ENCODE measurements at regions not wholly inside any gene's neighbourhood (a gene's known extent, or its start where the extent isn't known, plus 50 kb on each side); places are given as distances from the start of the nearest gene placed in this dataset.
A peak's percentile ranks its signal among the peaks of the same experiment; 100 is the strongest.

DNA sequence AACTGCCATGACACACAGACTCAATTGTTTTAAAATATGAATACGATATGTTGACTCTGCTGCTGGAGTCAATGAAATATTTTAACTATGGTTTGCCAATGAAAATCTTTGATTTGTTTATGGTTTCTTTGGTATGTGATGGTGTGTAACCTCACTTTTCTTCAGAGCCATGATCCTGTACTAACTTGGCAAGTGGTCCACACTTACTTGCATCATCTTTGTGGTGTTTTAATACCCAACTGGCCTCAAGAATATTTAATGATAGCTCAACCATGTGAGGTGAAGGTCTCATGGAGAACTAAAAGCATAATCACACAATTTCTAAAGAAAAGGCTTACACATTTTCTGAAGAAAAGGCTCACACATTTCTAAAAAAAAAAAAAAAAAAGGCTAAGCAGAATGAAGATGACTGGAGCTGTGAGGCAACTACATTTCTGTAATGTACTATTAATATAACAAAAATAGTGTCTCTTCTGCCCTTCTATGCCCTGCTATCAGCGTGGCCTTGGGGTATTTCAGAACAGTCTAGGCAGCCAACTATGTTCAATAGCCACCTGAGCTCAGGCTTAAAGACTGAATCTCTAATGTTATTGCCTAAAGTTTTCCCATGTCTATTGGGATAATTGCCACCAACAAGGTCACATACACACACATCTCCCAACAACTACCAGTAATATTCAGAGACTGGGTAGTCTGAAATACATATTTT lies 395.0 kb downstream of the MLLT3 start:
- Mint-ChIP-seq H3K27me3 (ENCODE audit: low read depth in 3 of 3) (peaks cover 0 to 11% (median 10%) of the 10 kb centered on the region in 3 donors), H3K9me3 (peaks cover 0 to 3% (median 0%) of the 10 kb centered on the region in 6 donors), H3K4me3 (no peak overlapping the region), H3K4me1 (peaks cover 13 to 29% of the 10 kb centered on the region in 2 donors), H3K36me3 (no peaks in the 10 kb centered on the region), H3K27ac (no peak overlapping the region)
- no peak for DNase-seq

DNA sequence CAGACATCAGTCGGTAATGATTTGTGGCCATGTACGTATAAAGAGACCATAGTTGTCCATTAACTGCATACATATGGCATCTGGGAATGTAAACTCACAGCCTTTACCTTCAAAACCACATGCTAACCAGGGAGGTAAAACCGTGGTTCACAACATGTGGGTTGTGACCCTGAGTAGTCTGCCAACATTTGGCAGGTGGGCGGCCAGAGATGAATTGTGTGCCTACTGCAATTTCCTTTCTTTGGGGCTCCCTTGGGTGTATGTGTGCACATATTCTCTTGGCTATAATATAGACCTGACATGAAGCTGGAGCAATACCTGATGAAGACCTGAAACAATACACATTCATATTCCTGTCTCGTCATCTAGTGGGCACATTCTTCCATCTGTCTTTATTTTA lies 396.0 kb downstream of the MLLT3 start:
- Mint-ChIP-seq H3K4me1 (peaks cover 13 to 29% of the 10 kb centered on the region in 2 donors), H3K36me3 (no peaks in the 10 kb centered on the region), H3K27ac (no peak overlapping the region), H3K4me3 (peak overlapping the region in 2 of 5 donors; percentile 49 to 73), H3K27me3 (ENCODE audit: low read depth in 3 of 3) (peaks cover 0 to 12% (median 10%) of the 10 kb centered on the region in 3 donors), H3K9me3 (peaks cover 0 to 3% (median 0%) of the 10 kb centered on the region in 6 donors)
- no peak for DNase-seq

DNA sequence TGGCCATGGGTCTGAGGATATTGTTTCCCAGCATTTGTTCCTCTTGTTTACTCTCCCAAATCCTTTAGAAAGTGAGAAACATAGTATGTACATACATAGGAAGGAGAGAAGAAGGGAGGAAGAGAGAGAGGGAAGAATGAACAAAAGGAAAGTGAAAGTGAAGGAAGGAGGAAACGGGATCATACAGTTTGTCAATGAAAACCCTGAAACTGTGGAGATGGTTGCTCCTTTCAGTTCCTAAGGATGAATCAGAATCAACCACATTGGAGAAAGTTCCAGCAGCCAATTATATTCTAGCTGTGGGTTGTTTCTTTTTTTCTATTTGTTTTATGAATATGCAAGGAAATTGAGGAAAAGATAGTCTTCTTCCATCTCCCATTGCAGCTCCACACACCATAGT lies 396.5 kb downstream of the MLLT3 start:
- peaks cover 0 to 1% (median 0%) of the 10 kb centered on the region in 6 donors for H3K9me3 Mint-ChIP-seq
- peaks cover 13 to 29% of the 10 kb centered on the region in 2 donors for H3K4me1 Mint-ChIP-seq
- DNase-seq, result no peak
- no peak overlapping the region for H3K27ac Mint-ChIP-seq
- H3K4me3 Mint-ChIP-seq, result peak overlapping the region in 2 of 5 donors; percentile 46 to 73
- no peaks in the 10 kb centered on the region for H3K36me3 Mint-ChIP-seq
- H3K27me3 Mint-ChIP-seq (ENCODE audit: low read depth in 3 of 3), result peaks cover 0 to 11% (median 10%) of the 10 kb centered on the region in 3 donors

DNA sequence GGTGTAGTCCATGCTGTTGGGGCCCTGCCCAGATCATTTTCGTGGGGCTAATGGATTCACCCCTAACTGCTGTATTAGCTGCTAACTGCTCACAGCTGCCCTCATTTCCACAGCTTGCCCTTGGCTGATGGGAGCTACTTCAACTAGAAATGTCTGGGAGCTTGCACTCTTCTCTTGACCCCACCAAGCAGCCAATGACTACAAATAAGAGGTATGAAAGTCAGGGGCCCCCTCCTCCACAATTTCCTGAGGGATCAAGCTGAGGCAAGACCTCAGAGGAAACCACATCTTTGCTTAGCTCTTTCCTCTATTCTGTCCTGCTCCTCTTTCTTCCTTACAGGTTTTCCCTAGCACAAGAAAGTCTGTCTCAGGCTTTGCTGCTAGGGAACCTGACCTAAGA lies 397.5 kb downstream of the MLLT3 start:
- no peak overlapping the region for H3K4me3 Mint-ChIP-seq
- no peak overlapping the region for H3K27ac Mint-ChIP-seq
- no peaks in the 10 kb centered on the region for H3K36me3 Mint-ChIP-seq
- H3K9me3 Mint-ChIP-seq, result peaks cover 0 to 1% (median 0%) of the 10 kb centered on the region in 6 donors
- H3K27me3 Mint-ChIP-seq (ENCODE audit: low read depth in 3 of 3), result peaks cover 0 to 10% (median 10%) of the 10 kb centered on the region in 3 donors
- DNase-seq, result no peak
- peaks cover 13 to 29% of the 10 kb centered on the region in 2 donors for H3K4me1 Mint-ChIP-seq

DNA sequence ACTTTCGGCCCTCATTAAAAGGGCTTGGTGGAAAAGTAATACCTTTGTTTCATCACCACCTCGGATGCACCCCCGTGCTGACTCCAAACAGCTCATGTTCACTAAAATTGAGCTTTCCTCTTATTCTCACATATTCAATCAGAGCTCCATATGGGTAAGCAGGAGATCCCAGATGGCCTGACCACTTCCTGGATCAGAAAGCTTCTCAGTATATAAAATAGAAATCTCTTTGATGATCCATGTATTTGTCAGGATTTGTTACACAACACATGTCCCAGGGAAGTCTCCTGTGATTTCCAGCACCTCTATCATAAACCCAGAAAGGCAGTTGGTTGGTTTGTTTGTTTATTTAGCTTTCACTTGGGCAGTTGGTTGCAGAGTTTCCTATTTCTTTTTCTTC lies 402.0 kb downstream of the MLLT3 start:
- Mint-ChIP-seq H3K4me1 (peaks cover 2 to 4% of the 10 kb centered on the region in 2 donors), H3K9me3 (peaks cover 0 to 1% (median 0%) of the 10 kb centered on the region in 6 donors), H3K27me3 (ENCODE audit: low read depth in 3 of 3) (peaks cover 0 to 8% (median 4%) of the 10 kb centered on the region in 3 donors), H3K4me3 (no peak overlapping the region), H3K36me3 (no peaks in the 10 kb centered on the region), H3K27ac (no peak overlapping the region)
- DNase-seq, result no peak

DNA sequence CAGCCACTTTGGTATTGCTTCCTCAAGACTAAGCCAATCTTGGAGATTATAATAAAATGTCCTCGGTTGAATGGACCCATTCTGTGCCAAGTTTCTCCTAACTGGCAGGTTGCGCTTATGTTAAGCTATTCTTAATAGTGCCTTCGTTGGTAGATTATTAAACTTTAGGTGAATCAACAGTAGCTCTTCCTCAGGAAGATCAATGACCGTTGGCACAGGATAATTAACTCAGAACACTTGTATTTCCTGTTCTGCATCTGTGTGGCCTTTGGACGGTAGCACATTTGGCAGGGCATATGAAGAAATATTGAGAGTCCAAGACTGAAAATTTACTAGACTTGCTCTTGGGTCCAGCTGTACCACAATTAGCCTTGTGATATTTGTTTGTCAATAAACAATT lies 402.9 kb downstream of the MLLT3 start:
- peaks cover 0 to 1% (median 0%) of the 10 kb centered on the region in 6 donors for H3K9me3 Mint-ChIP-seq
- no peaks in the 10 kb centered on the region for H3K4me1 Mint-ChIP-seq
- H3K27me3 Mint-ChIP-seq (ENCODE audit: low read depth in 3 of 3), result peaks cover 0 to 4% (median 3%) of the 10 kb centered on the region in 3 donors
- no peak for DNase-seq
- H3K36me3 Mint-ChIP-seq, result no peaks in the 10 kb centered on the region
- H3K27ac Mint-ChIP-seq, result no peak overlapping the region
- no peak overlapping the region for H3K4me3 Mint-ChIP-seq

DNA sequence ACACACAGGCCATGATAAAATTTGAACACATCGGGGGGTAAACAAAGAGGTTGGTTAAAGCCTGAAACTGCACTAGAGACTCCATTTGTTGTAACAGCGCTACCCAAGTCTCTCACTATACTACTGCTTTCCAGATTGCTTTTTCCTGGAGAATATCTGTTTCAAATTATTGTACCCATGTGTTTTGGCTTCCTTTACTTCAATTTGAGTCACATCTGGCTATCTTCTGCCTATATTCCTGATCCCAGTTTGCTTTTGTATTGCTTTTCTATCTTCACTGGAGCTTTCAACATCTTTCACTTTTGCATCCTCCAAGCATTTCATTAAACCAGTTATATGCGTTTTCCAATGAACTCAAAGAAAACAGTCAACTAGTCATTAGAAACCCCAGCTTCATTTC lies 404.7 kb downstream of the MLLT3 start:
- H3K27me3 Mint-ChIP-seq (ENCODE audit: low read depth in 3 of 3), result peaks cover 0 to 2% (median 0%) of the 10 kb centered on the region in 3 donors
- no peak for DNase-seq
- H3K27ac Mint-ChIP-seq, result no peak overlapping the region
- H3K9me3 Mint-ChIP-seq, result peaks cover 0 to 1% (median 0%) of the 10 kb centered on the region in 6 donors
- no peaks in the 10 kb centered on the region for H3K4me1 Mint-ChIP-seq
- H3K36me3 Mint-ChIP-seq, result no peaks in the 10 kb centered on the region
- H3K4me3 Mint-ChIP-seq, result no peak overlapping the region

DNA sequence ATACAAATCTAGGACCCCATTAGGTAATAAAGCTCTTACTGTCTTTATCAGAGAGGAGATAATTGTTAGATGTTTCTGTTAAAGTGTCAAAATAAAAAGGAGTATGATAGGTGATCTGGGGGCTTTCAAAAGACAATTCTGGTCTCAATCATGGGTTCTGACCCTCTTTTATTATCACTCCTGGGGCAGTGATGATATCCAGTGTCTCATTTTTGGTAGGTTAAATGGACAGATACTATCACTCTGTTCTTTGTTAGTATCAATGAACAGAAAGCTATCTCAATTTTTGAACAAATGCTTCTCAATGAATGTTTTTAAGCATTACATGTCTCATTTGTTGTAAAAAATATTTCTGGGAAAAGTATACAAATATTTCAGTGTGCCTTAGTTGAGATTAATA lies 405.9 kb downstream of the MLLT3 start:
- H3K9me3 Mint-ChIP-seq, result peaks cover 0 to 1% (median 0%) of the 10 kb centered on the region in 6 donors
- no peaks in the 10 kb centered on the region for H3K36me3 Mint-ChIP-seq
- H3K4me1 Mint-ChIP-seq, result no peaks in the 10 kb centered on the region
- no peak for DNase-seq
- H3K27ac Mint-ChIP-seq, result no peak overlapping the region
- peaks cover 0 to 2% (median 0%) of the 10 kb centered on the region in 3 donors for H3K27me3 Mint-ChIP-seq (ENCODE audit: low read depth in 3 of 3)
- H3K4me3 Mint-ChIP-seq, result no peak overlapping the region

DNA sequence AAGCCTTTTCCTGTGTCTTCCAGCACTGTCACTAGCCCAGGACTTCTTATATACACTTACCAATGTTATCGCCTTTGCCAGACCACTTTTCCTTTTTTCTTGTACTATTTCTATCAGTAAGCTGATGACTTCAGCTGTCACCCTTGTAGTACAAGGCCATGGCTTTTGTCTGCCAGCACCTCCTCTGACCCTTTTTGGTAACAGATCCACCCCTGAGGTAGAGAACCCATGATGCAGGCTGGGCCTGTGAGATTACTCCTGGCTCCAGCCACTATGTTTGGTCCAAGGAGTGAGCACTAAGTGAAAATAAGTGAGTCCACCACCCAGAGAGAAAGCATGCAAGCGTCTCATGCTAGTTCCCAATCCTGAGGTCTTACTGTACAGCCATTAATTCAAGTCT lies 406.7 kb downstream of the MLLT3 start:
- Mint-ChIP-seq H3K4me1 (no peaks in the 10 kb centered on the region), H3K9me3 (no peaks in the 10 kb centered on the region), H3K36me3 (no peaks in the 10 kb centered on the region), H3K4me3 (no peak overlapping the region), H3K27ac (no peak overlapping the region), H3K27me3 (ENCODE audit: low read depth in 3 of 3) (no peaks in the 10 kb centered on the region)
- DNase-seq, result no peak

DNA sequence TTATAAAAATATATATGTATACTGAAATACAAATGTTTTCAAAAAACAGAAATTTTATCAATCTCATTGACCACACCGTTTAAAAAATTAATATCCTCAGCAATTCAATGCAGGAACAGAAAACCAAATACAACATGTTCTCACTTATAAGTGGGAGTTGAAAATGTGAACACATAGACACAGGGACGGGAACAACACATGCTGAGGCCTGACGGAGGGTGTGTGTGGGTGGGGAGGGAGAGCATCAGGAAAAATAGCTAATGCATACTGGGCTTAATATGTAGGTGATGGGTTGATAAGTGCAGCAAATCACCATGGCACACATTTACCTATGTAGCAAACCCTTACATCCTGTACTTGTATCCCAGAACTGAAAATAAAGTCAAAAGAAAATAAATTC lies 409.5 kb downstream of the MLLT3 start:
- peaks cover 22 to 26% of the 10 kb centered on the region in 2 donors for H3K4me1 Mint-ChIP-seq
- no peak for DNase-seq
- no peak overlapping the region for H3K27ac Mint-ChIP-seq

DNA sequence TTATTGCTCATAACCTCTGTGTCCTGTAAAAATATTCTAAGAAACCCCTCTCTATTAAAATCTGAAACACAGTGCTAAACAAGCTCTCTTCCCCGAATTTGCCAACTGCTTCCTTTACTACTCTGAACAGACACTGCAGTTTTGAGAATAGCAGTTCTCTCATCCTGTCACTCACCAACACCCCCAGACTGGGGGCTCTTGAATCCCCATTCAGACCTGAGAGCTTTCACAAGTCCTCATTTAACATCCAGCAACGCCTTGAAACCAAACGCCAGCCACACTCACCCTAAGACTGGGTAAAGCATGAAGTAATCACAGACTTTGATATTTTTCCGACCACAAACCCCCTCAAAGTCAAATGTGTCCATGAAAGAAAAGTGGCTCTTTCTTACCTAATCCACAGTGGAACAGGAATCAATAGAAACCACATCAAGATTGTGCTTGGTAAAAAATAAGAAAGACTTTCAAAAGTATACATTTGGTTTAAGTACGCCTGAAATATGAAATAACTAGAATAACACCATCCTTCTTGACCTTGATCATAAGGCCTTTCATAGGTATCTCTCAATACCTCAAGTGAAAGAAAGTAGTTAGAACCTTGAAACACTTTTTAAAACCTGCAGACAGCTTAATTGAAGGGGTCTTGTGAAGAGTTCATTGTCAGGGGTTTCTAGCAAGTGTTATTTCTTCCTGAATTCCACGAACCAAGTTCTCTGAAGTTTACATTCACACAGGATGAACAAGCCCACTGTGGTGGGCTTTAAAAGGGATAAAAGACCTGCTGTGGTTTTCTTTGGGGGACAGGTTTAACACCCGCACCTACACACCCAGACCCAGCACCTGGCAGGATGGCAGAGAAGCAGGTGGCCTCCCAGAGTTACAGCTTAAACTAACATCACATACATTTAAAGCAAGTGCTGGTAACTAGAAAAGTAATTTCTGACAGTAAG lies 412.6 kb downstream of the MLLT3 start:
- Mint-ChIP-seq H3K27ac (peak overlapping the region in 4 of 6 donors; percentile 1 to 24 (median 16)), H3K9me3 (no peaks in the 10 kb centered on the region), H3K36me3 (no peaks in the 10 kb centered on the region), H3K27me3 (ENCODE audit: low read depth in 3 of 3) (peaks cover 0 to 3% (median 0%) of the 10 kb centered on the region in 3 donors), H3K4me3 (peak overlapping the region; percentile 1 to 59 (median 49)), H3K4me1 (peaks cover 23 to 31% of the 10 kb centered on the region in 2 donors)
- peak; percentile 28 to 34 (median 30) for DNase-seq

More for the DNA sequence above, 409.5 kb downstream of the MLLT3 start:
- Mint-ChIP-seq H3K27me3 (ENCODE audit: low read depth in 3 of 3) (no peaks in the 10 kb centered on the region), H3K9me3 (no peaks in the 10 kb centered on the region), H3K4me3 (no peak overlapping the region), H3K36me3 (no peaks in the 10 kb centered on the region)

DNA sequence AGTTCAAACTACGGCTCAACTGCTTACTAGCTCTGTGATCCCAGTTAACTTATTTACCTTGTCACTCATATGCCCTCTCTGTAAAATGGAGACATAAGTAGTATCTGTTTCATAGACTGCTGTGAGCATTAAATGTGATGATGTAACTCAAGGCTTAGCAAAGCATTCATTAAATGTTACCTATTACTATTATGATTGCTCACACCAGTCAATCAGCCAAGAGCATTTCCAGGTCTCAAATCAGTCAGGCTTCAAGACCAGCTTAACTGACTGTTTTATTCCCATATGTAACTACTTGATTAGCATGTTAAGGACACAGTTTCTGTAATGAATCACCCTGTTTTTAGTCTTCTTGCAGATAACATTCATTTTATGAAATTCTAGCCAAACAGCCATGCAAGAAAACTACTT lies 413.3 kb downstream of the MLLT3 start:
- H3K36me3 Mint-ChIP-seq, result no peaks in the 10 kb centered on the region
- no peak for DNase-seq
- peaks cover 0 to 3% (median 0%) of the 10 kb centered on the region in 3 donors for H3K27me3 Mint-ChIP-seq (ENCODE audit: low read depth in 3 of 3)
- H3K9me3 Mint-ChIP-seq, result no peaks in the 10 kb centered on the region
- peak overlapping the region in 2 of 6 donors; percentile 14 to 24 for H3K27ac Mint-ChIP-seq
- peak overlapping the region in 4 of 5 donors; percentile 22 to 59 (median 50) for H3K4me3 Mint-ChIP-seq
- peaks cover 23 to 31% of the 10 kb centered on the region in 2 donors for H3K4me1 Mint-ChIP-seq

DNA sequence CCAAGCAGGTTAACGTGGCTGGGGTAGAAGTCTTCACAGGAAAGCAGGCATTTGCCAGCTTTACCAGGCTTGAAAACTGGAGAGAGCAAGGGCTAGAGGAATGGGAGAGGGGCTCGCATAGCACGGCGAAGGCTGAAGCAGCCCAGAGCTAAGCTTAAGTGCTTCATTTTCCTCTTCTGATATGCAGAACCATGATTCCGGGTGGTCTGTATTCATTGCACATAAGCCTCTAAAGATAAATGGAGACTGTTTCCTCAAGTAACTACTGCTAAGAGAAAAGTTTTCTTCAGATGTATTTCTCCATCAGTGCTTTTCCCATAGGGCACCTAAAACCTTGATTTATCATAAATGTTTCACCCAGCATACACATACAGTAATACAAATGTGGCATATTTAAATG lies 414.1 kb downstream of the MLLT3 start:
- peaks cover 0 to 3% (median 0%) of the 10 kb centered on the region in 3 donors for H3K27me3 Mint-ChIP-seq (ENCODE audit: low read depth in 3 of 3)
- no peaks in the 10 kb centered on the region for H3K36me3 Mint-ChIP-seq
- peaks cover 23 to 31% of the 10 kb centered on the region in 2 donors for H3K4me1 Mint-ChIP-seq
- DNase-seq, result no peak
- H3K4me3 Mint-ChIP-seq, result peak overlapping the region in 1 of 5 donors; percentile 0
- no peak overlapping the region for H3K27ac Mint-ChIP-seq
- H3K9me3 Mint-ChIP-seq, result no peaks in the 10 kb centered on the region

DNA sequence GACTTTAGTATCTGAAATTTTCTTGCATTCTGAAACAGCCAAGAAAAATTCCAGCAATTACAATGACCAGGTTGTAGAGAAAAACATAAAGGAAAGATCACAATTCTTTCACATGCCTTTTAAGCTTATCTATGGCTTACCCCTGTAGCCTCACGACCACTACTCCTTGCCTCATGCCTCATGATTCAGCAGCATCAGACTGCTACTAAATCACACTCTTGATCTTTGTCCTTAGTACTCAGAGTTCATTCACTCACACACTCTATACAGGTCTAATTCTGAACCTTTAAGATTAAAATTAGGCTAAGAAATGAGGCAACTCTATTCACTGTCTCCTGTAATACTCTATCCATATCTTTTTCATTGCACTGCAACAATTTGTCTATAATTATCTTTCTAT lies 415.1 kb downstream of the MLLT3 start:
- Mint-ChIP-seq H3K4me1 (peaks cover 23 to 31% of the 10 kb centered on the region in 2 donors), H3K27ac (no peak overlapping the region), H3K4me3 (no peak overlapping the region), H3K9me3 (no peaks in the 10 kb centered on the region), H3K36me3 (no peaks in the 10 kb centered on the region), H3K27me3 (ENCODE audit: low read depth in 3 of 3) (peaks cover 0 to 3% (median 0%) of the 10 kb centered on the region in 3 donors)
- no peak for DNase-seq

Data from immature natural killer cell (primary cell).